ENCODE measurements at regions not wholly inside any gene's neighbourhood (a gene's known extent, or its start where the extent isn't known, plus 50 kb on each side); places are given as distances from the start of the nearest gene placed in this dataset.

DNA sequence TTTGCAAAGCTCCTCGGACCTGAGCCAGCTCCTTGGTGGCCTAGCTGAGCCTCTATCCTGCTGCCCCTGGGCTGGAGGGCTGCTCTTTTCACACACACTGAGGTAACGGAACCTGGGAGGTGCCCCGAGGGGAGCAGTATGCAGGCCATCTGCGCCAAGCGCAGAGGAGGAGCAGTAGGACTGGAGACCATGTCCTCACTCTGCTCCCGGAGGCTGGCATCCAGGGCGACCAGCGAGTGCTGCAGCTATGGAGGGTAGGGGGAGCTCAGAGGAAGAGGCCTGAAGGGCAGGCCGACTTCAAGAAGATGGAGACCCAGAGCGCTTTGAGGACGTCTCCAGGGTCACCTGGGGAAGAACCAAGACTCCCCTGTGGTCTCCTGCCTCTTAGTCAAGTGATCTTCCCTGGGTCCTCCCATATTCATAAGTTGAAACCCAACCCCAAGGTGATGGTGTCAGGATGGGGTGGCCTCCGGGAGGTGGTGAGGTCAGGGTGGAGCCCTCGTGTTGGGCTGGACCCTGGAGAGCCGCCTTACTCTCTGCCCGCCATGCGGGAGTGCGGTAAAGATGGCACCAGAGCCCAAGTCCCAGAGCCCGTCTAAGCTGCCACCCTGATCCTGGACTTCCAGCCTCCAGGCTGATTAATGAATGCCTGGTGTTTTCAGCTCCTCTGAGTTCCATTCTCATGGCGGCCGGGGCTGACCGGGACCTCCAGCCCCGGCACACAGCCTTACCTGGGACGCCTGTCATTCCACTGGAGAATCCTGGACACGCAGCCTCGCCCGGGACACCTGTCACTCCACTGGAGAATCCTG is 160.7 kb downstream of the NDUFA10 start:
- DNase-seq, result no peak

DNA sequence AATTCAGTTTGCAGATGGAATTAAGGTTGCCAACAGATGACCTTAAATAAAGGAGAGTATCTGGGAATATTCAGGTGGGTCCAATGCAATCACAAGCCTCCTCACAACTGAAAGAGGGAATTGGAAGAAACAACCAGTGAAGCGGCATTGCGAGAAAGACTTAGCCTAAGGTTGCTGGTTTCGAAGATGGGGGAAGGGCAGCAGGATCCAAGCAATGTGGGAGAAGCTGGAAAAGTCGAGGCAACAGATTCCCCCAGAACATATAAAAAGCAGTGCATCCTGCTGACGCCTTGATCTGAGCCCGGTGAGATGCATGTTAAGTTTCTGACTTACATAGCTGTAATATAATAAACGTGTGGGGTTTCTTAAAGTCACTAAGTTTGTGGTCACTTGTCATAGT is 162.5 kb downstream of the NDUFA10 start:
- DNase-seq, result no peak

DNA sequence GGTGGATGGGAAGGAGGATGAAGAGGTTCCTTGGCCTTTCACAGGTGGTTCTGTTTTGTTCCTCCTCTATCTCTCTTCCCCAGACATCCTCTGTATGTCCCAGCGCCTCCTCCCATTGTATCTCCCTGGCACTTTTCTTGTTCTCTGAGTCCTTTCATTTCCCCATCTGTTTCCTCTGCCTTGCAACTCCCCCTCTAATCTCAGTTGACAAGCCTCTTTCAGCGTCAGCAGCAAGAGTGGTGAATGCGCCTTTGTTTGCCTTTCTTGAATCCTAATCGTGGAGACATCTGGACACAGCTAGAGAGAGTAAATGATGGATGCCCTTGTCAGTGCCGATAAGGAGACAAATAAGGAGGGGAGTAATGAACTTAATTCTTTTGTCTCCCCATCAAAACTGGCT is 167.0 kb downstream of the NDUFA10 start:
- DNase-seq, result no peak

DNA sequence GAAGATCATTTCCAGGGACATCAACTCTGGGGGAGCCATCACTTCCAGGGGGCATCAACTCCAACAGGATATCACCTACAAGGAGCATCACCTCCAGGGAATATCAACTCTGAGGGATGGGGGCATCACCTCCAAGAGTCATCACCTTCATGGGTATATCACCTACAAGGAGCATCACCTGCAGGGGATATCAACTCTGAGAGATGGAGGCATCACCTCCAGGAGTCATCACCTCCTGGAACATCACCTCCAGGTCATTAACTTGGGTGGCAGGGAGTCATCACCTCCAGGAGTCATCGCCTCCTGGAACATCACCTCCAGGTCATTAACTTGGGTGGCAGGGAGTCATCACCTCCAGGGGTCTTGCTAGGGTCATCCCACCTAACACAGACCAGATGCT is 167.6 kb downstream of the NDUFA10 start:
- no peak for DNase-seq

- no peak for DNase-seq
These were observed 168.4 kb downstream of the NDUFA10 start for GRCh38 chr2:239856620-239857285.

- DNase-seq, result no peak
These were observed 169.1 kb downstream of the NDUFA10 start for GRCh38 chr2:239855863-239856587.

GRCh38 chr2:239854596-239854995 is 170.5 kb downstream of the NDUFA10 start:
- DNase-seq, result no peak

- DNase-seq, result no peak
These were observed 171.3 kb downstream of the NDUFA10 start for GRCh38 chr2:239853706-239854327.

DNA sequence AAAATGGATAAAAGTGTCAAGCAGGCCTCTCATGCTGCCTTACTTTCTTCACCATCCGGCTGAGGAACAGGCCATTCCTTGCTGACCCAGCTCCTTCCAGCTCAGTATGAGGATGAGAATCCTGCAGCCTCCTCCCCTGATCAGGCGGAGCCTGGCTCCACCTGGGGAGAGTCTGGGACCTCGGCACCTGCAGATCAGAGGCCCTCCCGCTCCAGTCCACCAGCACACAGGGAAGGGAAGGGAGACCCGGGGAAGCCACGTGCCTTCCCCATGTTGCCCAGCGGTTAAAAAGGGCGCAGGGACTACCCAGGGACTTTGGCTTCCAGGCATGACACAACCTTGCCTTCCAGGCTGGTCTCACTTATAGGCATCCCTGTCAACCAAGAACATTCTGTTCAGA is 172.0 kb downstream of the NDUFA10 start:
- no peak for DNase-seq

GRCh38 chr2:239852272-239852671 is 172.9 kb downstream of the NDUFA10 start:
- no peak for DNase-seq

GRCh38 chr2:239846789-239847676 is 178.1 kb downstream of the NDUFA10 start:
- no peak for DNase-seq

GRCh38 chr2:239845968-239846367 is 179.2 kb downstream of the NDUFA10 start:
- DNase-seq, result no peak

- no peak for DNase-seq
These were observed 185.8 kb downstream of the NDUFA10 start for GRCh38 chr2:239839306-239839705.

GRCh38 chr2:239836021-239836765 is 188.9 kb downstream of the NDUFA10 start:
- DNase-seq, result no peak

GRCh38 chr2:239835056-239835455 is 190.1 kb downstream of the NDUFA10 start:
- DNase-seq, result no peak

GRCh38 chr2:239834143-239834542 is 191.0 kb downstream of the NDUFA10 start:
- DNase-seq, result no peak

GRCh38 chr2:239833269-239834109 is 191.7 kb downstream of the NDUFA10 start:
- no peak for DNase-seq

GRCh38 chr2:239832490-239833268 is 192.5 kb downstream of the NDUFA10 start:
- no peak for DNase-seq

DNA sequence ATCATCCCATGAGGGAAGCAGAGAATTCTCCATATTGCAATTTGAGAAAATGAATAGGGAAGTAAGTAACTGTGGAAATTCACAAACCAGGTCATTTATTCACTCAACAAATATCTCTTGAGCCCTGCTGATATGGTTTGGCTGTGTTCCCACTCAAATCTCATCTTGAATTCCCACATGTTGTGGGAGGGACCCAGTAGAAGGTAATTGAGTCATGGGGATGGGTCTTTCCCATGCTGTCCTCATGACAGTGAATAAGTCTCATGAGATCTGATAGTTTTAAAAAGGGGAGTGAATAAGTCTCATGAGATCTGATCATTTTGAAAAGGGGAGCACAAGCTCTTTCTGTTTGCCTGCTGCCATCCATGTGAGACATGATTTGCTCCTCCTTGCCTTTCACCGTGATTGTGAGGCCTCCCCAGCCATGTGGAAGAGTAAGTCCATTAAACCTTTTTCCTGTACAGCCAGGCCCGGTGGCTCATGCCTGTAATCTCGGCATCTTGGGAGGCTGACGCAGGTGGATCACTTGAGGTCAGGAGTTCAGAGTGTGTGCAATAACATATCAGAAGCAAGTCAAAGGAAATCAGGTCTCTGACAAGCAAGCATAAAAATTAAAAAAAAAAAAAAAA is 193.2 kb downstream of the NDUFA10 start:
- no peak for DNase-seq

Measured in activated CD4-positive, alpha-beta T cell treated with anti-CD3 and anti-CD28 coated beads for 4 hours (primary cell).